SK-N-MC (cell line): ENCODE measurements at regions not wholly inside any gene's neighbourhood (a gene's known extent, or its start where the extent isn't known, plus 50 kb on each side); places are given as distances from the start of the nearest gene placed in this dataset.

Experiments
- DNase-seq: peaks from one replicate; pipeline ENCODE4 v3.0.0-alpha.2; 2011; ENCODE audit warnings: low read depth, low spot score
- H3K27ac ChIP-seq: fragments of 200-600 bp; sonication (generic); 2 replicates; pipeline ENCODE4 v1.5.1; 2016; ENCODE audit warnings: mixed run types
- H3K36me3 ChIP-seq: fragments of 200-600 bp; sonication (generic); 2 replicates; pipeline ENCODE4 v1.6.1; 2017; ENCODE audit warnings: antibody characterized with exemption, low read length, mixed read lengths; ENCODE audit not compliant: insufficient read depth
- H3K4me3 ChIP-seq: fragments of 200-600 bp; sonication (generic); 2 replicates; pipeline ENCODE4 v1.5.1; 2016
- H3K9ac ChIP-seq: fragments of 200-600 bp; sonication (generic); 2 replicates; pipeline ENCODE4 v1.8.0; 2017; ENCODE audit warnings: mixed run types, mixed read lengths; ENCODE audit not compliant: insufficient read length
- H3K9me3 ChIP-seq: fragments of 200-600 bp; sonication (generic); 2 replicates; pipeline ENCODE4 v1.6.1; 2017; ENCODE audit warnings: low read depth, mild to moderate bottlenecking, antibody characterized with exemption, low read length, moderate library complexity, mixed read lengths
- EZH2 ChIP-seq: fragments of 200-600 bp; sonication (generic); IDR thresholded peaks from one replicate; pipeline ENCODE4 v1.6.1; 2017; ENCODE audit warnings: antibody characterized with exemption
- FOXP2 ChIP-seq: optimal IDR thresholded peaks from 2 replicates; pipeline ENCODE3; 2011; ENCODE audit warnings: mild to moderate bottlenecking, moderate library complexity; ENCODE audit not compliant: insufficient read depth; ENCODE audit errors: extremely low read length, control extremely low read depth
- POLR2AphosphoS5 ChIP-seq: IDR thresholded peaks from 2 replicates; pipeline ENCODE4 v1.6.1; 2012; ENCODE audit warnings: mild to moderate bottlenecking, low read depth, low read length, borderline replicate concordance

- Histone ChIP-seq H3K27ac (no peak overlapping the region), H3K9me3 (no peaks in the 10 kb centered on the region), H3K9ac (no peak overlapping the region), H3K4me3 (no peak overlapping the region), H3K36me3 (no peaks in the 10 kb centered on the region)
- TF ChIP-seq EZH2 = no peak
- no peak for DNase-seq
Measured at GRCh38 chr15:85312486-85312885, 67.9 kb upstream of the AKAP13 start.

GRCh38 chr15:85312929-85313331 lies 67.5 kb upstream of the AKAP13 start:
- Histone ChIP-seq H3K27ac (no peak overlapping the region), H3K9ac (no peak overlapping the region)

DNA sequence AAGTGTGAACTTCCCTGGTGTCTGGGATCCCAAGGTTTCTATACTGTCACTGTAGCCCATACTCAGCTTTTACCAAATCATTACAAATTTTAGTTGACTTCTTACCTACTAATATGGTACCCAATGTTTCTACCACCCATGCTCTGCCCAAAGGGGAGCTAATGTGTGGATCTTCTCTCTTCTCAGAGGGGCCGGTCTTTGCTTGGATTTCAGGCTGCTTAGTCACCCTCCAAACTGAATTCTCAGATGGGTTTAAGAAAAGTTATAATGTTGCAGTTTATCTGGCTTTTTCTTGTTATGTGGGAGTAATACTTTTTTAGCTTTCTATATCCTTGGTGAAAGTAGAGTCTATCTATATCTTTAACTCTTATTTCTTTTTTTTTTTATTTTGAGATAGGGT lies 67.1 kb upstream of the AKAP13 start:
- H3K9me3 ChIP-seq = no peaks in the 10 kb centered on the region
- no peak overlapping the region for H3K4me3 ChIP-seq
- DNase-seq = no peak
- no peak overlapping the region for H3K9ac ChIP-seq
- no peak for TF ChIP-seq EZH2
- no peak for TF ChIP-seq FOXP2
- no peak for TF ChIP-seq POLR2AphosphoS5
- no peaks in the 10 kb centered on the region for H3K36me3 ChIP-seq
- no peak overlapping the region for H3K27ac ChIP-seq

More at GRCh38 chr15:85312929-85313331, 67.5 kb upstream of the AKAP13 start:
- Histone ChIP-seq H3K36me3 (no peaks in the 10 kb centered on the region), H3K4me3 (no peak overlapping the region), H3K9me3 (no peaks in the 10 kb centered on the region)
- no peak for TF ChIP-seq POLR2AphosphoS5
- TF ChIP-seq FOXP2 = no peak
- TF ChIP-seq EZH2 = no peak
- no peak for DNase-seq

DNA sequence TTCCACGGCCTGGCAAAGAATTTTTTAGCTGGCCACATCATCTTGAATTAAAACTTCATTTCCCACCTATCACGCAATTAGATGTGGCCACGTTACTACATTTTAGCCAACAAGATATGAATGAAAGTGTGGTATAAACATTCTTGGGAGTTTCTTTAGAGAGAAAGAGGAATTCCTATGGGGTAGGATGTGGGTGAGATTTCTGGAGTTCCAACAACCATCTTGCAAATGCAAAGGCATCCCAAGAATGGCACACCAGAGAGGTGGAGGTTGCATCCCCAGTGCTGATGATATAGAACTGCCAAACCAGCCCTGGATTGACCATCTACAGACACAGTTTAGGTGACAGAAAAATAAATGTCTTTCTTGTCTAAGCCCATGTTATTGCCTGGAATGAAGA lies 66.3 kb upstream of the AKAP13 start:
- no peaks in the 10 kb centered on the region for H3K9me3 ChIP-seq
- no peak overlapping the region for H3K9ac ChIP-seq
- no peak for TF ChIP-seq POLR2AphosphoS5
- no peak for TF ChIP-seq FOXP2
- TF ChIP-seq EZH2 = no peak
- H3K4me3 ChIP-seq = no peak overlapping the region
- no peak overlapping the region for H3K27ac ChIP-seq
- H3K36me3 ChIP-seq = no peaks in the 10 kb centered on the region
- no peak for DNase-seq

GRCh38 chr15:85314633-85315032 lies 65.8 kb upstream of the AKAP13 start:
- no peak for TF ChIP-seq FOXP2
- no peak for TF ChIP-seq EZH2
- no peak for TF ChIP-seq POLR2AphosphoS5

GRCh38 chr15:85316244-85316934 lies 64.0 kb upstream of the AKAP13 start:
- Histone ChIP-seq H3K36me3 (no peaks in the 10 kb centered on the region), H3K4me3 (no peak overlapping the region), H3K27ac (no peak overlapping the region), H3K9me3 (no peaks in the 10 kb centered on the region), H3K9ac (no peak overlapping the region)
- no peak for TF ChIP-seq FOXP2
- no peak for TF ChIP-seq EZH2
- no peak for TF ChIP-seq POLR2AphosphoS5
- no peak for DNase-seq

More at GRCh38 chr15:85314633-85315032, 65.8 kb upstream of the AKAP13 start:
- Histone ChIP-seq H3K4me3 (no peak overlapping the region), H3K36me3 (no peaks in the 10 kb centered on the region), H3K9ac (no peak overlapping the region), H3K27ac (no peak overlapping the region), H3K9me3 (no peaks in the 10 kb centered on the region)
- no peak for DNase-seq

- TF ChIP-seq FOXP2 (no peak), POLR2AphosphoS5 (no peak), EZH2 (no peak)
- H3K4me3 ChIP-seq = no peak overlapping the region
- H3K9me3 ChIP-seq = no peaks in the 10 kb centered on the region
- no peak overlapping the region for H3K27ac ChIP-seq
- H3K9ac ChIP-seq = no peak overlapping the region
- DNase-seq = no peak
- H3K36me3 ChIP-seq = no peaks in the 10 kb centered on the region
Measured at GRCh38 chr15:85318048-85318731, 62.2 kb upstream of the AKAP13 start.

GRCh38 chr15:85318732-85319076 lies 61.7 kb upstream of the AKAP13 start:
- TF ChIP-seq EZH2 (no peak), FOXP2 (no peak), POLR2AphosphoS5 (no peak)
- H3K9ac ChIP-seq = no peak overlapping the region
- H3K4me3 ChIP-seq = no peak overlapping the region
- no peaks in the 10 kb centered on the region for H3K36me3 ChIP-seq
- H3K9me3 ChIP-seq = no peaks in the 10 kb centered on the region
- no peak for DNase-seq
- no peak overlapping the region for H3K27ac ChIP-seq
